Small intestine (tissue), 7 donors: ENCODE measurements at regions not wholly inside any gene's neighbourhood (a gene's known extent, or its start where the extent isn't known, plus 50 kb on each side); places are given as distances from the start of the nearest gene placed in this dataset.

Experiments
- DNase-seq, 2 donors: peaks; one replicate each; pipeline versions ENCODE4 v3.0.0 to v3.0.0-alpha.2; 2013
- FAIRE-seq: peaks from 2 replicates; lab custom pipeline; 2012; peaks lifted over from hg19 to GRCh38; lab: Jason Lieb, UNC
- H3K27ac ChIP-seq, 3 donors: one replicate each; pipeline ENCODE4 v1.5.1; 2013; ENCODE audit warnings: low read length in 2 of 3, mild to moderate bottlenecking in 2 of 3, control low read depth in 1 of 3, inconsistent platforms in 1 of 3, low read depth in 1 of 3, moderate library complexity in 1 of 3
- H3K27me3 ChIP-seq, 3 donors: one replicate each; pipeline ENCODE4 v1.6.1; 2013; ENCODE audit warnings: low read length in 3 of 3, inconsistent platforms in 1 of 3; ENCODE audit not compliant: control insufficient read depth in 3 of 3, insufficient read depth in 3 of 3
- H3K36me3 ChIP-seq, 3 donors: one replicate each; pipeline ENCODE4 v1.6.1; 2013; ENCODE audit warnings: low read length in 3 of 3, inconsistent platforms in 1 of 3, low read depth in 1 of 3, mild to moderate bottlenecking in 1 of 3, moderate library complexity in 1 of 3; ENCODE audit not compliant: control insufficient read depth in 3 of 3, insufficient read depth in 2 of 3
- H3K4me1 ChIP-seq, 3 donors: one replicate each; pipeline ENCODE4 v1.6.1; 2013; ENCODE audit warnings: low read length in 2 of 3, inconsistent platforms in 1 of 3, low read depth in 1 of 3, mild to moderate bottlenecking in 1 of 3, moderate library complexity in 1 of 3; ENCODE audit not compliant: control insufficient read depth in 3 of 3, insufficient read depth in 2 of 3
- H3K4me3 ChIP-seq, 3 donors: one replicate each; pipeline ENCODE4 v1.5.1; 2013; ENCODE audit warnings: low read length in 3 of 3, control low read depth in 1 of 3, inconsistent platforms in 1 of 3, low read depth in 1 of 3, mild to moderate bottlenecking in 1 of 3, moderate library complexity in 1 of 3
- H3K9me3 ChIP-seq, 2 donors: one replicate each; pipeline ENCODE4 v1.6.1; 2013; ENCODE audit warnings: low read depth in 1 of 2, low read length in 1 of 2; ENCODE audit not compliant: control insufficient read depth in 2 of 2, insufficient read depth in 1 of 2
- WGBS, 3 donors: extraction: QIAGEN DNeasy Blood & Tissue Kit; methylation state at CpG; one replicate each; pipeline ENCODE4 v1.1.7; 2013; 5-methylcytosine and 5-hydroxymethylcytosine counted together
- donor health status: healthy with polysubstance abuse.
- donor health status: control.
- donor health status: control.
- donor health status: Bipolar disorder and iron deficiency.
- donor health status: healthy.

DNA sequence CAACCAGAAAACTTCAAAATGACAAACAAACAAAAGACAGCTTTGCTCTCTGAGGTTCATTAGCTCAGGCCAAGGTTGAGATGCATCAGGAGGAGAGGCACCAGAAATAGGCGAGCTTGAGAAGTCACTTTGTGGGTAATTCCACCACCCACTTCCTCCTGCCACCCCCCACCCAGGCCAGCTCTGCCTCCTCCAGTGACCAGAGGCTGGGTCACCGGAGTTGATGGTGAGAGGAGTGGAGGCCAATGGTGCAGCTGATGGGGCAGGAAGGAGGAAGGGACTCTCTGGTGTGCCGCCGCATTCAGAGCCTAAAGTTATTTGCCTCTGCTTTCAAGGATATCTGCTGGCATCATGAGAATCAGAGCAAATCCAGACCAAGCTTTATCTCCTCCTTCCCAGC, 73.8 kb upstream of the ASTN2 start:
- no peaks in the 10 kb centered on the region for H3K36me3 ChIP-seq
- no peak overlapping the region for H3K27ac ChIP-seq
- H3K9me3 ChIP-seq = no peaks in the 10 kb centered on the region
- FAIRE-seq = no peak
- peaks cover 0 to 19% (median 0%) of the 10 kb centered on the region in 3 donors for H3K4me1 ChIP-seq
- WGBS, 3 donors = 80 to 91% (median 87%) methylated on average over 4 of the region's 4 CpGs
- DNase-seq = no peak
- no peak overlapping the region for H3K4me3 ChIP-seq
- H3K27me3 ChIP-seq = no peaks in the 10 kb centered on the region

DNA sequence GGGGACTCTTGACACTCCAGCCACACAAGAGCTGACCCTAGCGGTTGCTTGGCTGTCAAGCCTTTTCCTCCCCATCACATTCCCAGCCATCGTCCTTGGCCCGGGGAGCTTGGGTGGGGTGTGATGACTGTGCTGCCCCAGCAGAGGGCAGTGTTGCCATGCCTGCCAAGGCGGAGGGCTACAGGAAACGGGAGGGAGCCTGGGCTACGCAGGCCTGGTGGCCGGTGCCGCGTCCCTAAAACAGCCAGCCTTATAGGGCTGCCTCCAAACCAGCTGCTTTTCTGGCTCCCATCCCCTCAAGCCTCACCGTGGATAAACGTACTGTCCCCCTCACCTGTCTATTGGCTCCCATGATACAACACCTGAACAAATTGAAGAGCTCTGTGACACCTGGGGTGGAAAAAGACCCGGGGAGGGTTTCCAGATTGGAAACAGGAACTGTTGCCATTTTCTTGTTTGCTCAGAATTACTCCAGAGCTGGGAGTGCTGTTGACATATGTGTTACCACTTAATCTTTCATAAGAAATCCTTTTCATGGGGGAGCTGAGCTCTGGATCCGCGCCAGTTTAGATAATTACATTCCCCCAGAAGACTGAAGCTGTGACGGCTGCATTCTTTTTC, 72.8 kb upstream of the ASTN2 start:
- no peaks in the 10 kb centered on the region for H3K9me3 ChIP-seq
- peak overlapping the region in 1 of 3 donors; percentile 4 for H3K4me3 ChIP-seq
- FAIRE-seq = no peak
- DNase-seq = peak; percentile 78 to 91
- 6 to 10% (median 7%) methylated on average over 15 of the region's 15 CpGs for WGBS, 3 donors
- H3K4me1 ChIP-seq = peaks cover 0 to 19% (median 0%) of the 10 kb centered on the region in 3 donors
- no peaks in the 10 kb centered on the region for H3K27me3 ChIP-seq
- H3K36me3 ChIP-seq = no peaks in the 10 kb centered on the region
- peak overlapping the region in 1 of 3 donors; percentile 55 for H3K27ac ChIP-seq

- FAIRE-seq = no peak
- H3K36me3 ChIP-seq = no peaks in the 10 kb centered on the region
- no peaks in the 10 kb centered on the region for H3K9me3 ChIP-seq
- WGBS, 3 donors = 53 to 63% (median 59%) methylated on average over 2 of the region's 2 CpGs
- DNase-seq = no peak
- no peak overlapping the region for H3K4me3 ChIP-seq
- H3K27me3 ChIP-seq = no peaks in the 10 kb centered on the region
- peaks cover 0 to 8% (median 0%) of the 10 kb centered on the region in 3 donors for H3K4me1 ChIP-seq
- H3K27ac ChIP-seq = no peak overlapping the region
Measured at GRCh38 chr9:117486426-117486825, 71.6 kb upstream of the ASTN2 start.

DNA sequence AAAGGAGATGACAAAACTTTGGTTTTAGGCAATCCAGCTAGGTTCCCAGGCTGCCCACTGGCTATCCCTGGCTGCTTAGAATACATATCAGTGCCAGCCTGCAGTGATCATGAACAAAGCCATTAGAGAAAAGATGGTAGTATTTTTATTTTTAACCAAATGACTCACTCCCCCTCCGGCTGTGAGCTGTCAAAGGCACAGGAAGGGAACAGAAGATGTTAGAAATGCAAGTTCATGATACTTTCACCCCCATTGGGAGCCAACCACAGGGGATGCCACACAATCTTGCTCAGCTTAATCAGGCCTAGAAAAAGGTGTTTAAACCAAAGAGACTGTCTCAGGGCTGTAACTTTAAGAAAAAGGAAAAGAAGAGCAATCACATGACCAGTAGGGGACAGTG, 70.3 kb upstream of the ASTN2 start:
- WGBS, 3 donors = 43 to 57% (median 54%) methylated on average over 1 of the region's 1 CpG
- no peak overlapping the region for H3K4me3 ChIP-seq
- H3K27ac ChIP-seq = no peak overlapping the region
- H3K36me3 ChIP-seq = no peaks in the 10 kb centered on the region
- H3K4me1 ChIP-seq = no peaks in the 10 kb centered on the region
- no peaks in the 10 kb centered on the region for H3K9me3 ChIP-seq
- DNase-seq (no peak), FAIRE-seq (no peak)
- no peaks in the 10 kb centered on the region for H3K27me3 ChIP-seq

- FAIRE-seq (no peak), DNase-seq (no peak)
- Histone ChIP-seq H3K4me1 (no peaks in the 10 kb centered on the region), H3K4me3 (no peak overlapping the region), H3K27ac (no peak overlapping the region), H3K27me3 (no peaks in the 10 kb centered on the region), H3K9me3 (no peaks in the 10 kb centered on the region), H3K36me3 (no peaks in the 10 kb centered on the region)
- 82 to 93% (median 91%) methylated on average over 2 of the region's 2 CpGs for WGBS, 3 donors
Measured at GRCh38 chr9:117480729-117481128, 65.9 kb upstream of the ASTN2 start.

DNA sequence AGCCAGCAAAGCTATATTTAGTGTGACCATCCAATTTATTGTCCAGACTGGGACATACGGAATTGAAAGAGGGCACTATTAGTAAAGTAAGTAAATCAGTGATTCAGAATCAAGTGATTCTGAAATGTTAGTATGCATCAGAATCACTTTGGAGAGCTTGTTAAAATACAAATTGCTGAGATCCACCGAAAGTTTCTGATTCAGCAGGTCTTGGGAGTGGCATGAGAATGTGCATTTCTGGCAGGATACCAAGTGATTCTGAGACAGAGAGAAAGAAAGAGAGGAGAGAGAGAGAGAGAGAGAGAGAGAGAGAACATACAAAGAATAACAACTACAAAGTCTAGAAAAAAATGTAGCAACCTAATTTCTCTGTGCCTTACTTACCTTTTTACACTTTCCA, 65.4 kb upstream of the ASTN2 start:
- 51 to 74% (median 55%) methylated on average over 2 of the region's 2 CpGs for WGBS, 3 donors
- no peak overlapping the region for H3K4me3 ChIP-seq
- FAIRE-seq = no peak

DNA sequence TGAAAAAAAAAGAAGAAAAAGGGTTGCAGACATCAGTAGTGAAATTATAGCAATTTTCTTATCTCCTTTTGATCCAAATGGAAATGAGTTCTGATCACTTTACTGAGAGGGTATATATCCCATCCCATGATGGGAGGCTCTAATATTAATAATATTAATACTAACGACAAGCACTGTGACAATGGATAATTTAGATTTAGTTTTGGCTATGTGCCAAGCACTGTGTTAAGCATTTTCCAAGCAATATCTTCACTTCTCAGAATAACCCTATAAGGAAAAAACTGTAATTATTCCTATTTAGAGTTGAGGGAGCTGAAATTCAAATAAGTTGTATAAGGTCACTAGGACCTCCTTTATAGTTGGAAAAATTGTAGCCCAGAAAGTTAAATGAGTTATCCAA, 58.4 kb upstream of the ASTN2 start:
- no peak overlapping the region for H3K27ac ChIP-seq
- WGBS, 3 donors = 28 to 64% (median 50%) methylated on average over 1 of the region's 1 CpG
- peaks cover 0 to 2% (median 0%) of the 10 kb centered on the region in 3 donors for H3K27me3 ChIP-seq
- no peaks in the 10 kb centered on the region for H3K4me1 ChIP-seq
- H3K9me3 ChIP-seq = no peaks in the 10 kb centered on the region
- H3K36me3 ChIP-seq = no peaks in the 10 kb centered on the region
- FAIRE-seq (no peak), DNase-seq (no peak)
- no peak overlapping the region for H3K4me3 ChIP-seq

More for the DNA sequence above, 65.4 kb upstream of the ASTN2 start:
- Histone ChIP-seq H3K4me1 (no peaks in the 10 kb centered on the region), H3K36me3 (no peaks in the 10 kb centered on the region), H3K27ac (no peak overlapping the region), H3K9me3 (no peaks in the 10 kb centered on the region), H3K27me3 (no peaks in the 10 kb centered on the region)
- DNase-seq = no peak

- Histone ChIP-seq H3K4me3 (no peak overlapping the region), H3K4me1 (no peaks in the 10 kb centered on the region), H3K9me3 (no peaks in the 10 kb centered on the region), H3K27ac (no peak overlapping the region), H3K36me3 (no peaks in the 10 kb centered on the region), H3K27me3 (peaks cover 0 to 2% (median 0%) of the 10 kb centered on the region in 3 donors)
- WGBS, 3 donors = 19 to 30% (median 29%) methylated on average over 2 of the region's 2 CpGs
- FAIRE-seq (no peak), DNase-seq (no peak)
Measured at GRCh38 chr9:117470902-117471301, 56.0 kb upstream of the ASTN2 start.

DNA sequence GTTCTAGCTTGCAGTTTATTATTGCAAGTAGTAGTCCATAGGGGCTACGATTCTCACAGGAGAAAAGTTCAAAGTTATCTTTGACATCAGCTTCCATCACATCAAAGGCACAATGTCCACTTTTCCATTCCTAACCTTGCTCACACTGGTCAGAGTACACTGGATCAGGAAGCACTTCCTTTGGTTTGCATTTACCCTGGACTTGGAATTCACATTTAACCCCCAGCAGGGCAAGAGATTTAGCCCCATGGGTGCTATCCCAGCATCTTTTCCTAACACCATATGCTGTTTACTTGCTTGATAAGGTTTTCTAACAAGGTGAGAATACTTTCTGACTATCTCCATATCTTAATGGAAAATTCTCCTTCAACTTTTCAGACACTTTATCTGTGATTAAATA, 55.6 kb upstream of the ASTN2 start:
- peaks cover 0 to 2% (median 0%) of the 10 kb centered on the region in 3 donors for H3K27me3 ChIP-seq
- WGBS, 3 donors = 11 to 42% (median 15%) methylated on average over 1 of the region's 1 CpG
- no peak overlapping the region for H3K27ac ChIP-seq
- FAIRE-seq (no peak), DNase-seq (no peak)
- no peaks in the 10 kb centered on the region for H3K4me1 ChIP-seq
- H3K4me3 ChIP-seq = no peak overlapping the region
- no peaks in the 10 kb centered on the region for H3K9me3 ChIP-seq
- no peaks in the 10 kb centered on the region for H3K36me3 ChIP-seq
